ENCODE measurements at regions not wholly inside any gene's neighbourhood (a gene's known extent, or its start where the extent isn't known, plus 50 kb on each side); places are given as distances from the start of the nearest gene placed in this dataset.

DNA sequence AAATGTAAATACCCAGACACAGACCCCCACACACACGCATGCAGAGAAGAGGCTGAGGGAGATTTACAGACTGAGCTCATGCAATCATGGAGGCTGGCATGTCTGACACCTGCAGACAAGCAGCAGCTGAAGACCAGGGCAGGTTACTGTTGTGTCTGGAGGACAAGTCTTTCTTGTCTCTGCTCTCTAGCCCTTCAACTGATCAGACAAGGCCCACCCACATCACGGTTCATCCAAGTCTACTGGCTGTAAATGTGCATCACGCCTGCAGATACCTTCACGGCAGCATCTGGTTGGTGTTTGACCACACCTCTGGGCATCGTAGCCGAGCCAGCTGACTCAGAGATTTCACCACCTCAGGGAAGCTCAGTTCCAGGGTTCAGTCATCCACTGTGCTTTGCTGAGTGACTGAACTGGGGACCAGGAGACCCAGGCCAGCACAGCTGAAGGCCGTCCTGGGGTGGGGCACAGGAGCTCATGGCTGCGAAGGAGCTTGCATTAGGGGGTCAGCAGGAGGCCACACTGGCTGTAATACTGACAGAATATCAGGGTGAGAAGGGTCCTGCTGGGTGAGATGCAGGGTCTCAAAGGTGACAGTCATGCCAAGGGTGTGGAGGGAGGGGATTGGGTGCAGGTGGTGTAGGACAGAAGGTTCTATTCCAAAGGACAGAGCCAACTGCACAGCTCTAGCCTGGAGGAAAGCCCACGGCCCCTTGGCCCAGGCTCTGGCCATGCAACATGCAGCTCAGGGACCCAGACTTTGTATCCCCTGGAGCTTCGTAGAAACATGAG is 304.9 kb downstream of the BRD1 start:
- no peak for TF ChIP-seq EZH2 (IDR thresholded peaks at IDR 0.05)
- TF ChIP-seq POLR2AphosphoS5 (IDR thresholded peaks at IDR 0.05; ENCODE audit: borderline replicate concordance, low read depth, low read length), result no peak
- no peak for TF ChIP-seq FOXP2 (optimal IDR thresholded peaks at IDR 0.05; ENCODE audit: control extremely low read depth, extremely low read length, insufficient read depth)
